Left lung (tissue), 4 donors: ENCODE measurements at regions not wholly inside any gene's neighbourhood (a gene's known extent, or its start where the extent isn't known, plus 50 kb on each side); places are given as distances from the start of the nearest gene placed in this dataset.

Source experiments
- ATAC-seq: fragments of 200-7000 bp; cut with Tn5 transposase; one replicate; pipeline ENCODE4 v1.9.1; 2020; ENCODE audit warnings: moderate library complexity
- DNase-seq, 4 donors: peaks; one replicate each; pipeline ENCODE4 v3.0.0-alpha.2; 2013 to 2020
- H3K27ac ChIP-seq, 2 donors: fragments of 200-600 bp; sonication (generic) in 1 of 2; one replicate each; pipeline versions ENCODE4 v1.5.0 to v1.8.0; 2020 to 2021
- H3K27me3 ChIP-seq, 2 donors: fragments of 200-600 bp; sonication (generic) in 1 of 2; one replicate each; pipeline versions ENCODE4 v1.5.0 to v1.8.0; 2020 to 2021
- H3K36me3 ChIP-seq, 2 donors: fragments of 200-600 bp; sonication (generic) in 1 of 2; one replicate each; pipeline versions ENCODE4 v1.5.0 to v1.8.0; 2020 to 2021
- H3K4me1 ChIP-seq, 2 donors: fragments of 200-600 bp; one replicate each; pipeline ENCODE4 v1.8.0; 2021
- H3K4me3 ChIP-seq, 2 donors: fragments of 200-600 bp; sonication (generic) in 1 of 2; one replicate each; pipeline versions ENCODE4 v1.5.0 to v1.8.0; 2020 to 2021; ENCODE audit warnings: mild to moderate bottlenecking in 1 of 2
- H3K9me3 ChIP-seq, 2 donors: fragments of 200-600 bp; sonication (generic) in 1 of 2; one replicate each; pipeline versions ENCODE4 v1.5.0 to v1.8.0; 2020 to 2021
- intact Hi-C, 2 donors: fragments of 100-400 bp; cut with DNase I; formaldehyde crosslinking; loops; one replicate each; pipeline versions ENCODE4 v1.11.2 to v1.14.2; 2022
- TF ChIP-seq, protein P1 (sequence below), 2 donors: fragments of 200-600 bp; sonication (generic) in 1 of 2; IDR thresholded peaks; one replicate each; pipeline versions ENCODE4 v1.5.0 to v1.8.0; 2021; ENCODE audit warnings: antibody characterized with exemption in 2 of 2
- donor health status: DM: no; HTN: yes; CAD: no.
- donor health status: DM: no; HTN: no; CAD: no.

- ATAC-seq (no peak), DNase-seq (no peak)
- intact Hi-C loops: no loop called here
- TF ChIP-seq, protein P1, sequence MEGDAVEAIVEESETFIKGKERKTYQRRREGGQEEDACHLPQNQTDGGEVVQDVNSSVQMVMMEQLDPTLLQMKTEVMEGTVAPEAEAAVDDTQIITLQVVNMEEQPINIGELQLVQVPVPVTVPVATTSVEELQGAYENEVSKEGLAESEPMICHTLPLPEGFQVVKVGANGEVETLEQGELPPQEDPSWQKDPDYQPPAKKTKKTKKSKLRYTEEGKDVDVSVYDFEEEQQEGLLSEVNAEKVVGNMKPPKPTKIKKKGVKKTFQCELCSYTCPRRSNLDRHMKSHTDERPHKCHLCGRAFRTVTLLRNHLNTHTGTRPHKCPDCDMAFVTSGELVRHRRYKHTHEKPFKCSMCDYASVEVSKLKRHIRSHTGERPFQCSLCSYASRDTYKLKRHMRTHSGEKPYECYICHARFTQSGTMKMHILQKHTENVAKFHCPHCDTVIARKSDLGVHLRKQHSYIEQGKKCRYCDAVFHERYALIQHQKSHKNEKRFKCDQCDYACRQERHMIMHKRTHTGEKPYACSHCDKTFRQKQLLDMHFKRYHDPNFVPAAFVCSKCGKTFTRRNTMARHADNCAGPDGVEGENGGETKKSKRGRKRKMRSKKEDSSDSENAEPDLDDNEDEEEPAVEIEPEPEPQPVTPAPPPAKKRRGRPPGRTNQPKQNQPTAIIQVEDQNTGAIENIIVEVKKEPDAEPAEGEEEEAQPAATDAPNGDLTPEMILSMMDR (IDR thresholded peaks at IDR 0.05): no peak
- Histone ChIP-seq H3K27ac (no peak overlapping the region), H3K27me3 (no peaks in the 10 kb centered on the region), H3K9me3 (no peaks in the 10 kb centered on the region), H3K4me1 (no peaks in the 10 kb centered on the region), H3K4me3 (no peak overlapping the region), H3K36me3 (no peaks in the 10 kb centered on the region)
Observed at GRCh38 chrX:137401092-137401491, 164.8 kb upstream of the ZIC3 start.

GRCh38 chrX:137387646-137388045 is 178.3 kb upstream of the ZIC3 start:
- no peaks in the 10 kb centered on the region for H3K36me3 ChIP-seq
- H3K27ac ChIP-seq: no peak overlapping the region
- intact Hi-C loops: no loop called here
- no peaks in the 10 kb centered on the region for H3K9me3 ChIP-seq
- ATAC-seq (no peak), DNase-seq (no peak)
- no peak overlapping the region for H3K4me3 ChIP-seq
- TF ChIP-seq, protein P1 (IDR thresholded peaks at IDR 0.05): no peak
- no peaks in the 10 kb centered on the region for H3K4me1 ChIP-seq
- no peaks in the 10 kb centered on the region for H3K27me3 ChIP-seq

DNA sequence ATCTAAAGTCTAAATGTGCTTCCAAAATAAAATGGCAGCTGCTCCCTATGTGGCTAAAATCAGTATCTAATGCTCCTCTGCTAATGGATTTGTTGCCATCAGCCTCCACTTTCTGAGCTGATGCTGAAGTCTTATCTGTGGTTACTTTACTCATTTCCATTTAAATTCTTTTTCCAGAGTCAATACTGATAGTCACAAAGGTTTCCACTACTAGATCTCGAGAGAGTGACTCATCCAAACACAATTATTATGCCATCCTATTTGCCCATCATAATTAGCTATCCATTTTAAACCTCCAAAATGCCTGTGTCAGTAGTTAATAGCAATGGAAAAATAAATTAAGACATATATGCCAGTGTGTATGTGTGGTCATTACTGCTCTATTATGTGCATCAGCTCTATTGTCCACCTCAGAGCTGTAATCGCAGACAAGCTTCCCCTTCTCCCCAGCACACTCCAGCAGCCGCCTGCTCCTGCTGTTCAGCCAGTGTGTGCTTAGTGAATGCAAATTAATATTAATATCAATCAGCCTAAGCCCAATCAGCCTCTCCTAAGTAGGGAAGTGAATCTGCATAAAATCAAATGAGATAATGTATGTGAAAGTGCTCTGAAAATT is 199.8 kb upstream of the ZIC3 start:
- intact Hi-C loops: no loop called here
- TF ChIP-seq, protein P1 (IDR thresholded peaks at IDR 0.05): no peak
- ATAC-seq (no peak), DNase-seq (no peak)
- no peaks in the 10 kb centered on the region for H3K27me3 ChIP-seq
- H3K4me1 ChIP-seq: no peaks in the 10 kb centered on the region
- H3K9me3 ChIP-seq: no peaks in the 10 kb centered on the region
- no peak overlapping the region for H3K4me3 ChIP-seq
- H3K36me3 ChIP-seq: no peaks in the 10 kb centered on the region
- H3K27ac ChIP-seq: no peak overlapping the region

- ATAC-seq (no peak), DNase-seq (no peak)
- Histone ChIP-seq H3K27me3 (no peaks in the 10 kb centered on the region), H3K4me1 (no peaks in the 10 kb centered on the region), H3K9me3 (no peaks in the 10 kb centered on the region), H3K4me3 (no peak overlapping the region), H3K36me3 (no peaks in the 10 kb centered on the region), H3K27ac (no peak overlapping the region)
- TF ChIP-seq, protein P1 (IDR thresholded peaks at IDR 0.05): no peak
- intact Hi-C loops: no loop called here
Observed at GRCh38 chrX:137363559-137363958, 202.4 kb upstream of the ZIC3 start.

DNA sequence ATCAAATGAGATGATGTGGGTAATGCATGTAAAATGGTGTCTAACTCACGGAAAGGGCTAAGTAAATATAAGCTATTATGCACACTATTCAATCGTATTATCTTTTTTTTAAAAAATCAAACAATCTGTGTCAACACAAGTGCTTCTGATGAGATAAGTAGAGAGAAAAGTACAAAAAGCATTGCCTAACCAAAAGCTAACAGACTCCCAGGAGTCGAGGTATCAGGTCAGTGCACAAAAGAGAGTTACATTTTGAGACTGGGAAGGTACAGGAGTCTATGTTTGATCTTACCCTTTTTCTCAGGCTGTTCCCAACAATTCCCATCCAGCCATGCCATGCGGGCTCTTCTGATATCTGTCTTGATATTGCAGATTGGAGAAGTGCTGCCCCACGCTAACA is 203.3 kb upstream of the ZIC3 start:
- no peaks in the 10 kb centered on the region for H3K36me3 ChIP-seq
- H3K9me3 ChIP-seq: no peaks in the 10 kb centered on the region
- intact Hi-C loops: no loop called here
- no peaks in the 10 kb centered on the region for H3K4me1 ChIP-seq
- TF ChIP-seq, protein P1 (IDR thresholded peaks at IDR 0.05): no peak
- no peak overlapping the region for H3K4me3 ChIP-seq
- ATAC-seq (no peak), DNase-seq (no peak)
- H3K27me3 ChIP-seq: no peaks in the 10 kb centered on the region
- H3K27ac ChIP-seq: no peak overlapping the region
